ENCODE measurements at regions not wholly inside any gene's neighbourhood (a gene's known extent, or its start where the extent isn't known, plus 50 kb on each side); places are given as distances from the start of the nearest gene placed in this dataset.

- Histone ChIP-seq H3K4me2 (ENCODE audit: low read length) (no peak overlapping the region), H2AFZ (ENCODE audit: low read length) (no peak overlapping the region), H4K20me1 (ENCODE audit: insufficient read depth, low read length) (no peaks in the 10 kb centered on the region), H3K9me3 (ENCODE audit: low read length) (no peaks in the 10 kb centered on the region), H3K79me2 (ENCODE audit: insufficient read depth, low read depth, low read length) (no peaks in the 10 kb centered on the region), H3K27ac (ENCODE audit: low read depth, low read length, poor library complexity, severe bottlenecking) (no peak overlapping the region), H3K4me1 (ENCODE audit: insufficient read depth, low read length, poor library complexity, severe bottlenecking) (no peaks in the 10 kb centered on the region), H3K36me3 (ENCODE audit: insufficient read depth, low read length) (no peaks in the 10 kb centered on the region), H3K9me2 (ENCODE audit: insufficient read depth, low read length) (no peaks in the 10 kb centered on the region), H3K4me3 (ENCODE audit: low read depth, low read length, poor library complexity, severe bottlenecking) (no peak overlapping the region)
- DNase-seq (ENCODE audit: low spot score): no peak
- no TSS peak for BruUV-seq (replicated peaks)
- intact Hi-C loops (cut with micrococcal nuclease; ENCODE audit: unreplicated experiment): no loop called here
- ChIA-PET POLR2A (interaction anchor here (1.1 kb wide), 1 partner anchor 10 kb away, joined by 3 read pairs; no protein-coding TSS in a partner anchor), CTCF (ENCODE audit: unreplicated experiment) (no interaction called here)
- TF ChIP-seq EZH2phosphoT487 (IDR thresholded peaks at IDR 0.05; ENCODE audit: borderline replicate concordance, low read depth, low read length): no peak
- TF ChIP-seq CTCF (conservative IDR thresholded peaks at IDR 0.05; ENCODE audit: low read length): peak; percentile 51
Measured at GRCh38 chr10:80945264-80945880, 407.7 kb downstream of the SH2D4B start.

GRCh38 chr10:80946073-80946472 lies 408.4 kb downstream of the SH2D4B start:
- TF ChIP-seq CTCF (conservative IDR thresholded peaks at IDR 0.05; ENCODE audit: low read length): no peak
- TF ChIP-seq EZH2phosphoT487 (IDR thresholded peaks at IDR 0.05; ENCODE audit: borderline replicate concordance, low read depth, low read length): no peak
- POLR2A ChIA-PET: interaction anchor here (1.1 kb wide), 1 partner anchor 9 kb away, joined by 3 read pairs; no protein-coding TSS in a partner anchor
- Histone ChIP-seq H3K9me2 (ENCODE audit: insufficient read depth, low read length) (no peaks in the 10 kb centered on the region), H3K36me3 (ENCODE audit: insufficient read depth, low read length) (no peaks in the 10 kb centered on the region), H3K9me3 (ENCODE audit: low read length) (no peaks in the 10 kb centered on the region), H3K4me2 (ENCODE audit: low read length) (no peak overlapping the region), H3K79me2 (ENCODE audit: insufficient read depth, low read depth, low read length) (no peaks in the 10 kb centered on the region), H3K4me3 (ENCODE audit: low read depth, low read length, poor library complexity, severe bottlenecking) (no peak overlapping the region), H3K27ac (ENCODE audit: low read depth, low read length, poor library complexity, severe bottlenecking) (no peak overlapping the region), H2AFZ (ENCODE audit: low read length) (no peak overlapping the region), H3K4me1 (ENCODE audit: insufficient read depth, low read length, poor library complexity, severe bottlenecking) (no peaks in the 10 kb centered on the region), H4K20me1 (ENCODE audit: insufficient read depth, low read length) (no peaks in the 10 kb centered on the region)
- BruUV-seq (replicated peaks): no TSS peak
- DNase-seq (ENCODE audit: low spot score): no peak
- CTCF ChIA-PET (ENCODE audit: unreplicated experiment): no interaction called here
- intact Hi-C loops (cut with micrococcal nuclease; ENCODE audit: unreplicated experiment): no loop called here

GRCh38 chr10:80946957-80947726 lies 409.4 kb downstream of the SH2D4B start:
- intact Hi-C loops (cut with micrococcal nuclease; ENCODE audit: unreplicated experiment): no loop called here
- DNase-seq (ENCODE audit: low spot score): no peak
- no peaks in the 10 kb centered on the region for H3K36me3 ChIP-seq (ENCODE audit: insufficient read depth, low read length)
- no peaks in the 10 kb centered on the region for H3K9me2 ChIP-seq (ENCODE audit: insufficient read depth, low read length)
- no peaks in the 10 kb centered on the region for H3K9me3 ChIP-seq (ENCODE audit: low read length)
- H3K4me2 ChIP-seq (ENCODE audit: low read length): no peak overlapping the region
- ChIA-PET POLR2A (interaction anchor here (0.6 kb wide), 1 partner anchor 784 kb away, joined by 3 read pairs; no protein-coding TSS in a partner anchor), CTCF (ENCODE audit: unreplicated experiment) (no interaction called here)
- no peak overlapping the region for H3K27ac ChIP-seq (ENCODE audit: low read depth, low read length, poor library complexity, severe bottlenecking)
- no peaks in the 10 kb centered on the region for H3K79me2 ChIP-seq (ENCODE audit: insufficient read depth, low read depth, low read length)
- H2AFZ ChIP-seq (ENCODE audit: low read length): no peak overlapping the region
- BruUV-seq (replicated peaks): no TSS peak
- no peak overlapping the region for H3K4me3 ChIP-seq (ENCODE audit: low read depth, low read length, poor library complexity, severe bottlenecking)
- H4K20me1 ChIP-seq (ENCODE audit: insufficient read depth, low read length): no peaks in the 10 kb centered on the region
- TF ChIP-seq CTCF (conservative IDR thresholded peaks at IDR 0.05; ENCODE audit: low read length): no peak
- no peak for TF ChIP-seq EZH2phosphoT487 (IDR thresholded peaks at IDR 0.05; ENCODE audit: borderline replicate concordance, low read depth, low read length)
- no peaks in the 10 kb centered on the region for H3K4me1 ChIP-seq (ENCODE audit: insufficient read depth, low read length, poor library complexity, severe bottlenecking)

Data from OCI-LY7 (cell line).